Stimulated activated CD4-positive, alpha-beta T cell treated with anti-CD3 and anti-CD28 coated beads, TNF-alpha, amount 100 ng/mL, for 4 hours (primary cell): ENCODE measurements at regions not wholly inside any gene's neighbourhood (a gene's known extent, or its start where the extent isn't known, plus 50 kb on each side); places are given as distances from the start of the nearest gene placed in this dataset.
"Not testable (repeated sequence)": the region's sequence is repeated elsewhere in the genome, so short reads cannot be mapped to it uniquely, and the experiment has no call there.

Experiments used
- DNase-seq, 3 experiments: peaks; one replicate each; pipeline ENCODE4 v3.0.0-alpha.2; 2020; ENCODE audit warnings: low read depth in 3 of 3

- no peak for DNase-seq
Measured at GRCh38 chr13:70516226-70516625, 408.0 kb upstream of the KLHL1 start.

- not testable (repeated sequence) for DNase-seq
Measured at GRCh38 chr13:70511861-70512417, 403.7 kb upstream of the KLHL1 start.

- no peak for DNase-seq
Measured at GRCh38 chr13:70505809-70506208, 397.6 kb upstream of the KLHL1 start.

- DNase-seq = no peak
Measured at GRCh38 chr13:70502944-70503343, 394.7 kb upstream of the KLHL1 start.

GRCh38 chr13:70490320-70490935 lies 382.2 kb upstream of the KLHL1 start:
- no peak for DNase-seq

- DNase-seq = no peak
Measured at GRCh38 chr13:70484931-70485330, 376.7 kb upstream of the KLHL1 start.

GRCh38 chr13:70483599-70484276 lies 375.5 kb upstream of the KLHL1 start:
- no peak for DNase-seq

- no peak for DNase-seq
Measured at GRCh38 chr13:70473907-70474306, 365.7 kb upstream of the KLHL1 start.

GRCh38 chr13:70469077-70469476 lies 360.8 kb upstream of the KLHL1 start:
- DNase-seq = no peak

GRCh38 chr13:70457474-70457873 lies 349.2 kb upstream of the KLHL1 start:
- no peak for DNase-seq

GRCh38 chr13:70448820-70449219 lies 340.6 kb upstream of the KLHL1 start:
- DNase-seq = no peak

- DNase-seq = no peak
Measured at GRCh38 chr13:70432276-70432805, 324.1 kb upstream of the KLHL1 start.

GRCh38 chr13:70430256-70430655 lies 322.0 kb upstream of the KLHL1 start:
- DNase-seq = no peak

GRCh38 chr13:70424928-70425327 lies 316.7 kb upstream of the KLHL1 start:
- no peak for DNase-seq

- no peak for DNase-seq
Measured at GRCh38 chr13:70424428-70424827, 316.2 kb upstream of the KLHL1 start.

- DNase-seq = no peak
Measured at GRCh38 chr13:70415136-70415535, 306.9 kb upstream of the KLHL1 start.

GRCh38 chr13:70408865-70409264 lies 300.6 kb upstream of the KLHL1 start:
- no peak for DNase-seq

GRCh38 chr13:70407486-70407885 lies 299.2 kb upstream of the KLHL1 start:
- DNase-seq = no peak

- DNase-seq = no peak
Measured at GRCh38 chr13:70405266-70405665, 297.0 kb upstream of the KLHL1 start.

GRCh38 chr13:70394031-70394548 lies 285.8 kb upstream of the KLHL1 start:
- no peak for DNase-seq

GRCh38 chr13:70391678-70392077 lies 283.4 kb upstream of the KLHL1 start:
- DNase-seq = no peak

GRCh38 chr13:70390968-70391367 lies 282.7 kb upstream of the KLHL1 start:
- DNase-seq = no peak

- no peak for DNase-seq
Measured at GRCh38 chr13:70390064-70390463, 281.8 kb upstream of the KLHL1 start.
